CD14-positive monocyte (primary cell): ENCODE measurements at regions not wholly inside any gene's neighbourhood (a gene's known extent, or its start where the extent isn't known, plus 50 kb on each side); places are given as distances from the start of the nearest gene placed in this dataset.

Experiments
- DNase-seq, 3 donors: peaks; one replicate each; pipeline ENCODE4 v3.0.0-alpha.2; 2011 to 2022
- H2AFZ ChIP-seq: 2 replicates; pipeline ENCODE4 v1.6.0; 2012; ENCODE audit warnings: mild to moderate bottlenecking, low read depth, low read length, inconsistent platforms; ENCODE audit not compliant: insufficient read depth, poor library complexity, severe bottlenecking
- H3K27ac ChIP-seq, 2 donors: 1 replicate in 1 of 2; 2 replicates in 1 of 2; pipeline ENCODE4 v1.5.1; 2012 to 2013; ENCODE audit warnings: low read length in 2 of 2, control low read depth in 1 of 2, inconsistent platforms in 1 of 2, low read depth in 1 of 2, mild to moderate bottlenecking in 1 of 2
- H3K27me3 ChIP-seq, 2 donors: one replicate each; pipeline versions ENCODE4 v1.6.0 to v1.6.1; 2011 to 2013; ENCODE audit warnings: low read length in 2 of 2; ENCODE audit not compliant: control insufficient read depth in 2 of 2, insufficient read depth in 2 of 2
- H3K36me3 ChIP-seq, 2 donors: replicated peaks in 1 of 2; 1 replicate in 1 of 2; 2 replicates in 1 of 2; pipeline versions ENCODE4 v1.5.1 to v1.6.1; 2012 to 2013; ENCODE audit warnings: low read length in 2 of 2, control low read depth in 1 of 2, inconsistent platforms in 1 of 2, mild to moderate bottlenecking in 1 of 2; ENCODE audit not compliant: insufficient read depth in 2 of 2, control insufficient read depth in 1 of 2
- H3K4me1 ChIP-seq, 2 donors: 1 replicate in 1 of 2; 2 replicates in 1 of 2; pipeline versions ENCODE4 v1.5.1 to v1.6.1; 2012 to 2013; ENCODE audit warnings: low read length in 2 of 2, control low read depth in 1 of 2, inconsistent platforms in 1 of 2, mild to moderate bottlenecking in 1 of 2, moderate library complexity in 1 of 2; ENCODE audit not compliant: insufficient read depth in 2 of 2, control insufficient read depth in 1 of 2
- H3K4me2 ChIP-seq: replicated peaks from 2 replicates; pipeline ENCODE3; 2012; ENCODE audit warnings: low read length, moderate library complexity, mild to moderate bottlenecking; ENCODE audit not compliant: poor library complexity, severe bottlenecking; ENCODE audit errors: extremely low read depth
- H3K4me3 ChIP-seq, 3 experiments: fragments of 200-600 bp in 1 of 3; sonication (generic) in 1 of 3; replicated peaks in 1 of 3; 1 replicate in 2 of 3; 2 replicates in 1 of 3; pipeline ENCODE4 v1.5.1; 2011 to 2013; ENCODE audit warnings: low read length in 3 of 3, mild to moderate bottlenecking in 3 of 3, control low read depth in 2 of 3, low read depth in 2 of 3, inconsistent platforms in 1 of 3, moderate library complexity in 1 of 3
- H3K79me2 ChIP-seq: 2 replicates; pipeline ENCODE4 v1.6.0; 2012; ENCODE audit warnings: mild to moderate bottlenecking, control low read depth, inconsistent platforms, low read length, moderate library complexity; ENCODE audit not compliant: insufficient read depth
- H3K9ac ChIP-seq: 2 replicates; pipeline ENCODE4 v1.6.0; 2017; ENCODE audit warnings: low read length, mild to moderate bottlenecking; ENCODE audit not compliant: insufficient read depth, poor library complexity, severe bottlenecking
- H3K9me3 ChIP-seq, 2 donors: replicated peaks in 1 of 2; 1 replicate in 1 of 2; 2 replicates in 1 of 2; pipeline versions ENCODE4 v1.5.1 to v1.6.1; 2012 to 2013; ENCODE audit warnings: low read length in 2 of 2, control low read depth in 1 of 2; ENCODE audit not compliant: control insufficient read depth in 1 of 2, insufficient read depth in 1 of 2
- H4K20me1 ChIP-seq: 2 replicates; pipeline ENCODE4 v1.6.0; 2012; ENCODE audit warnings: mild to moderate bottlenecking, low read length, control low read depth, moderate library complexity; ENCODE audit not compliant: insufficient read depth
- H3K27ac Mint-ChIP-seq, 7 donors: one replicate each; pipeline ENCODE4 v1.8.0; 2020; ENCODE audit warnings: mild to moderate bottlenecking in 7 of 7, mixed read lengths in 7 of 7, moderate library complexity in 6 of 7, inconsistent platforms in 2 of 7
- H3K27me3 Mint-ChIP-seq, 3 donors: one replicate each; pipeline ENCODE4 v1.8.0; 2021 to 2022; ENCODE audit warnings: low read depth in 3 of 3, mild to moderate bottlenecking in 3 of 3, mixed read lengths in 3 of 3, moderate library complexity in 3 of 3, inconsistent platforms in 1 of 3
- H3K36me3 Mint-ChIP-seq, 2 donors: one replicate each; pipeline ENCODE4 v1.8.0; 2020; ENCODE audit warnings: mixed read lengths in 2 of 2, inconsistent platforms in 1 of 2, mild to moderate bottlenecking in 1 of 2
- H3K4me1 Mint-ChIP-seq: one replicate; pipeline ENCODE4 v1.8.0; 2020; ENCODE audit warnings: mild to moderate bottlenecking, mixed read lengths
- H3K4me3 Mint-ChIP-seq, 2 donors: one replicate each; pipeline ENCODE4 v1.8.0; 2020; ENCODE audit warnings: mild to moderate bottlenecking in 2 of 2, mixed read lengths in 2 of 2, moderate library complexity in 1 of 2
- H3K9me3 Mint-ChIP-seq, 7 donors: one replicate each; pipeline ENCODE4 v1.8.0; 2020 to 2022; ENCODE audit warnings: mixed read lengths in 7 of 7, mild to moderate bottlenecking in 6 of 7, moderate library complexity in 6 of 7, inconsistent platforms in 2 of 7
- WGBS: methylation state at CpG from one replicate; pipeline ENCODE4 v1.1.5; 2013; ENCODE audit warnings: missing lambda C conversion rate; ENCODE audit not compliant: insufficient coverage; 5-methylcytosine and 5-hydroxymethylcytosine counted together
- intact Hi-C, 2 donors: fragments of 100-400 bp; cut with micrococcal nuclease; formaldehyde crosslinking; loops; one replicate each; pipeline versions ENCODE4 v1.15.0 to v1.15.1; 2023
- TF ChIP-seq, protein P1 (sequence below): fragments of 200-600 bp; IDR thresholded peaks from one replicate; pipeline ENCODE4 v1.8.0; 2022; ENCODE audit warnings: antibody characterized with exemption, mild to moderate bottlenecking

DNA sequence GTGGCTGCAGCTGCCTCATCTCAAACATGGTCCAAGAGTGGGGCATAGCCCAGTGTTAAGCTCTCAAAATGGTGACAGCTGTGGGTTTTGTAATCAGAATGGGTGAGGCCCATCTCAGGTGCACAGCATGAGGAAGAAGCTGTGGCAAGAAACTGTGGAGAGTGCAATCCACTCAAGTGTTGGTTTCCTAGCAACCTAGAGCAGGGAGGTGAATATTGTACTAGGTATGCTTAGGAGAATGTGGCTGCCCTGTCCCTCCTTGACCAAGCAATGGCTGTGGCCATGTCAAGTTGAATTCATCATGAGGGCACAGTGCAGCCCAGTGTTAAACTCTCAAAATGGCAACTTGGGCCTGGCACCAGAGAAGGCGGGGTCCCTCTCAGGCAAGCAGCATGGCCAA lies 160.5 kb upstream of the KCNN2 start:
- WGBS, result 67% methylated on average over 1 of the region's 1 CpG
- H3K4me3 Mint-ChIP-seq, result no peak overlapping the region
- peaks cover 4 to 15% (median 6%) of the 10 kb centered on the region in 7 donors for H3K9me3 Mint-ChIP-seq
- no peaks in the 10 kb centered on the region for H3K79me2 ChIP-seq
- peaks cover 6 to 19% of the 10 kb centered on the region in 2 donors for H3K9me3 ChIP-seq
- H3K4me1 ChIP-seq, result no peaks in the 10 kb centered on the region
- no peaks in the 10 kb centered on the region for H3K27me3 Mint-ChIP-seq
- H3K9ac ChIP-seq, result no peak overlapping the region
- no peaks in the 10 kb centered on the region for H3K36me3 ChIP-seq
- no peak overlapping the region for H3K4me2 ChIP-seq
- no peaks in the 10 kb centered on the region for H4K20me1 ChIP-seq
- no peaks in the 10 kb centered on the region for H3K36me3 Mint-ChIP-seq
- H3K4me1 Mint-ChIP-seq, result no peaks in the 10 kb centered on the region
- intact Hi-C loops, result no loop called here
- no peak for DNase-seq
- no peak overlapping the region for H3K27ac ChIP-seq
- no peaks in the 10 kb centered on the region for H3K27me3 ChIP-seq
- TF ChIP-seq, protein P1, sequence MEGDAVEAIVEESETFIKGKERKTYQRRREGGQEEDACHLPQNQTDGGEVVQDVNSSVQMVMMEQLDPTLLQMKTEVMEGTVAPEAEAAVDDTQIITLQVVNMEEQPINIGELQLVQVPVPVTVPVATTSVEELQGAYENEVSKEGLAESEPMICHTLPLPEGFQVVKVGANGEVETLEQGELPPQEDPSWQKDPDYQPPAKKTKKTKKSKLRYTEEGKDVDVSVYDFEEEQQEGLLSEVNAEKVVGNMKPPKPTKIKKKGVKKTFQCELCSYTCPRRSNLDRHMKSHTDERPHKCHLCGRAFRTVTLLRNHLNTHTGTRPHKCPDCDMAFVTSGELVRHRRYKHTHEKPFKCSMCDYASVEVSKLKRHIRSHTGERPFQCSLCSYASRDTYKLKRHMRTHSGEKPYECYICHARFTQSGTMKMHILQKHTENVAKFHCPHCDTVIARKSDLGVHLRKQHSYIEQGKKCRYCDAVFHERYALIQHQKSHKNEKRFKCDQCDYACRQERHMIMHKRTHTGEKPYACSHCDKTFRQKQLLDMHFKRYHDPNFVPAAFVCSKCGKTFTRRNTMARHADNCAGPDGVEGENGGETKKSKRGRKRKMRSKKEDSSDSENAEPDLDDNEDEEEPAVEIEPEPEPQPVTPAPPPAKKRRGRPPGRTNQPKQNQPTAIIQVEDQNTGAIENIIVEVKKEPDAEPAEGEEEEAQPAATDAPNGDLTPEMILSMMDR, result no peak
- H3K27ac Mint-ChIP-seq, result no peak overlapping the region
- H3K4me3 ChIP-seq, result no peak overlapping the region
- H2AFZ ChIP-seq, result no peak overlapping the region

DNA sequence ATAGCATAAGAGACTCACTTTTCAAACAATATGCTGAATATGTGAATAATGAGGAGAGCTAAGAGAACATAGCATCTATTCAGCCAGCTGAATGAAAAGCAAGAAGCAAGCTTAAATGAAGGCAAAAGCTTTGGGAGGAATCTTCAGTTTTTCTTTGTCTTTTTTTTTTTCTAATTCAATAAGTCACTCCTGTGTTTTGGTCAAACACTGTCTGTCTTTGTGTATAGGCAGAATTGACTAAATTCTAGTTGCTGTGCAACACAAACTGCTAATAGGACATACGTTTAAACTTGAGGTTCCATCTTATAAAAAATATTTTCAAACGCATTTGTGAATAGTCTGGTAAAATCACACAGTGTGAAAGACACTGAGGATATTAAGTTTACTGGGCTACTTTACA lies 156.9 kb upstream of the KCNN2 start:
- intact Hi-C loops, result no loop called here
- Histone ChIP-seq H3K4me3 (no peak overlapping the region), H2AFZ (no peak overlapping the region), H3K4me1 (no peaks in the 10 kb centered on the region), H3K79me2 (no peaks in the 10 kb centered on the region), H4K20me1 (no peaks in the 10 kb centered on the region), H3K27me3 (no peaks in the 10 kb centered on the region), H3K4me2 (no peak overlapping the region), H3K27ac (no peak overlapping the region), H3K9ac (no peak overlapping the region), H3K36me3 (no peaks in the 10 kb centered on the region), H3K9me3 (peaks cover 6 to 15% of the 10 kb centered on the region in 2 donors)
- no CpG with 5 or more reads among the region's 2 CpGs for whole genome bisulfite sequencing
- Mint-ChIP-seq H3K27ac (no peak overlapping the region), H3K4me1 (no peaks in the 10 kb centered on the region), H3K27me3 (no peaks in the 10 kb centered on the region), H3K36me3 (no peaks in the 10 kb centered on the region), H3K4me3 (no peak overlapping the region), H3K9me3 (peaks cover 3 to 21% (median 6%) of the 10 kb centered on the region in 7 donors)
- DNase-seq, result no peak
- TF ChIP-seq, protein P1, result no peak
